PC-9 (cell line): ENCODE measurements at regions not wholly inside any gene's neighbourhood (a gene's known extent, or its start where the extent isn't known, plus 50 kb on each side); places are given as distances from the start of the nearest gene placed in this dataset.

ENCODE experiments used
- EZH2 ChIP-seq: fragments of 200-600 bp; sonication (generic); IDR thresholded peaks from 2 replicates; pipeline ENCODE4 v1.8.0; 2017; ENCODE audit warnings: antibody characterized with exemption, low read depth
- TF ChIP-seq, protein P1 (sequence below): fragments of 200-600 bp; sonication (generic); conservative IDR thresholded peaks from 2 replicates; pipeline ENCODE4 v1.6.1; 2017; ENCODE audit warnings: mixed run types, antibody characterized with exemption, mild to moderate bottlenecking, moderate library complexity

- TF ChIP-seq, protein P1, sequence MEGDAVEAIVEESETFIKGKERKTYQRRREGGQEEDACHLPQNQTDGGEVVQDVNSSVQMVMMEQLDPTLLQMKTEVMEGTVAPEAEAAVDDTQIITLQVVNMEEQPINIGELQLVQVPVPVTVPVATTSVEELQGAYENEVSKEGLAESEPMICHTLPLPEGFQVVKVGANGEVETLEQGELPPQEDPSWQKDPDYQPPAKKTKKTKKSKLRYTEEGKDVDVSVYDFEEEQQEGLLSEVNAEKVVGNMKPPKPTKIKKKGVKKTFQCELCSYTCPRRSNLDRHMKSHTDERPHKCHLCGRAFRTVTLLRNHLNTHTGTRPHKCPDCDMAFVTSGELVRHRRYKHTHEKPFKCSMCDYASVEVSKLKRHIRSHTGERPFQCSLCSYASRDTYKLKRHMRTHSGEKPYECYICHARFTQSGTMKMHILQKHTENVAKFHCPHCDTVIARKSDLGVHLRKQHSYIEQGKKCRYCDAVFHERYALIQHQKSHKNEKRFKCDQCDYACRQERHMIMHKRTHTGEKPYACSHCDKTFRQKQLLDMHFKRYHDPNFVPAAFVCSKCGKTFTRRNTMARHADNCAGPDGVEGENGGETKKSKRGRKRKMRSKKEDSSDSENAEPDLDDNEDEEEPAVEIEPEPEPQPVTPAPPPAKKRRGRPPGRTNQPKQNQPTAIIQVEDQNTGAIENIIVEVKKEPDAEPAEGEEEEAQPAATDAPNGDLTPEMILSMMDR, result no peak
- TF ChIP-seq EZH2, result no peak
Measured at GRCh38 chr2:14558335-14558919, 74.1 kb upstream of the LRATD1 start.
